GM12878 (cell line): ENCODE measurements at regions not wholly inside any gene's neighbourhood (a gene's known extent, or its start where the extent isn't known, plus 50 kb on each side); places are given as distances from the start of the nearest gene placed in this dataset.

ENCODE experiments used
- ASH2L ChIP-seq: fragments of 300-600, 200-600 bp; sonication (generic); IDR thresholded peaks from 2 replicates; pipeline ENCODE4 v1.6.1; 2017; ENCODE audit warnings: low read depth, mild to moderate bottlenecking, borderline replicate concordance
- BCL3 ChIP-seq: IDR thresholded peaks from 2 replicates; pipeline ENCODE4 v1.6.1; 2011; ENCODE audit warnings: borderline replicate concordance, low read depth, mild to moderate bottlenecking, moderate library complexity, low read length; ENCODE audit not compliant: insufficient read depth, poor library complexity, severe bottlenecking
- CHD4 ChIP-seq: fragments of 200-600 bp; sonication (generic); IDR thresholded peaks from 2 replicates; pipeline ENCODE4 v1.6.1; 2016; ENCODE audit warnings: mild to moderate bottlenecking
- E4F1 ChIP-seq: fragments of 450-650 bp; IDR thresholded peaks from 2 replicates; pipeline ENCODE4 v1.6.1; 2018; ENCODE audit warnings: borderline replicate concordance, mild to moderate bottlenecking; ENCODE audit not compliant: partially characterized antibody
- EZH2 ChIP-seq: IDR thresholded peaks from 2 replicates; pipeline ENCODE4 v1.6.1; 2012; ENCODE audit warnings: low read depth, mild to moderate bottlenecking, control low read depth, inconsistent platforms, low read length, borderline replicate concordance; ENCODE audit not compliant: control insufficient read depth
- POLR2A ChIP-seq: IDR thresholded peaks from 2 replicates; pipeline ENCODE4 v1.6.1; 2011; ENCODE audit warnings: low read depth, mild to moderate bottlenecking, low read length
- SP1 ChIP-seq: IDR thresholded peaks from one replicate; pipeline ENCODE4 v1.6.1; 2011; ENCODE audit warnings: low read depth, low read length
- YY1 ChIP-seq: IDR thresholded peaks from 2 replicates; pipeline ENCODE4 v1.6.1; 2011; ENCODE audit warnings: low read depth, mild to moderate bottlenecking, low read length
- ZNF592 ChIP-seq: fragments of 450-650 bp; IDR thresholded peaks from 2 replicates; pipeline ENCODE4 v1.6.1; 2017; ENCODE audit warnings: mild to moderate bottlenecking, moderate library complexity

- TF ChIP-seq BCL3 (no peak), POLR2A (no peak), ASH2L (no peak), E4F1 (no peak), SP1 (no peak), YY1 (no peak), EZH2 (no peak), ZNF592 (no peak), CHD4 (no peak)
Measured at GRCh38 chr21:36551731-36552433, 72.0 kb upstream of the CLDN14 start.
